HUES64 (cell line): ENCODE measurements at regions not wholly inside any gene's neighbourhood (a gene's known extent, or its start where the extent isn't known, plus 50 kb on each side); places are given as distances from the start of the nearest gene placed in this dataset.

Source experiments
- H3K27ac ChIP-seq: 2 replicates; pipeline ENCODE4 v1.7.0; 2013; ENCODE audit warnings: low read depth, low read length, inconsistent platforms
- H3K27me3 ChIP-seq: 2 replicates; pipeline ENCODE4 v1.6.1; 2013; ENCODE audit warnings: mild to moderate bottlenecking, low read length; ENCODE audit not compliant: insufficient read depth
- H3K36me3 ChIP-seq: 2 replicates; pipeline ENCODE4 v1.6.1; 2013; ENCODE audit warnings: mild to moderate bottlenecking, low read length; ENCODE audit not compliant: insufficient read depth
- H3K4me1 ChIP-seq: 2 replicates; pipeline ENCODE4 v1.6.1; 2013; ENCODE audit warnings: mild to moderate bottlenecking, low read length, moderate library complexity; ENCODE audit not compliant: insufficient read depth
- H3K4me3 ChIP-seq: 2 replicates; pipeline ENCODE4 v1.5.1; 2013; ENCODE audit warnings: mild to moderate bottlenecking, low read length, moderate library complexity
- H3K9ac ChIP-seq: 2 replicates; pipeline ENCODE4 v1.6.1; 2013; ENCODE audit warnings: mild to moderate bottlenecking, low read depth, low read length
- H3K9me3 ChIP-seq: 2 replicates; pipeline ENCODE4 v1.6.1; 2013; ENCODE audit warnings: low read depth, low read length; ENCODE audit not compliant: insufficient read depth
- WGBS: fragments of 150-250, 120-280 bp; methylation state at CpG from one replicate; pipeline ENCODE4 v1.1.7; 2013; ENCODE audit warnings: missing lambda C conversion rate; 5-methylcytosine and 5-hydroxymethylcytosine counted together

DNA sequence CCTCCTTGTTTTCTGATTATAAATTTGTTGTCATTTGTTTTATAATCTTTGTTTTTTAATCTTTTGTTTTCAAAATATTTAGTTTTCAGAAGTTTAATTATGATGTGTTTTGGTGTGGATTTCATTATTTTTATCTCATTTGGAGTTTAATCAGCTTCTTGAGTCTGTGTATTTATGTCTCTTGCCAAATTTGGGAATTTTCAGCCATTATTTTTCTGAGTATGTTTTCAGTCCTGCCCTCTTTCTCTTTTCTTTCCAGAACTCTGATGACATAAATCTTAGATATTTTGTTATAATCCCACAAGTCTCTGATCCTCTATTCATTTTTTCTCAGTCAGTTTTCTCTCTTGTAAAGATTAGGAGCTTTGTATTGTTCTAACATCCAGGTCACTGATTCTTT lies 89.8 kb downstream of the RHOU start:
- H3K36me3 ChIP-seq, result no peaks in the 10 kb centered on the region
- H3K27ac ChIP-seq, result no peak overlapping the region
- H3K9ac ChIP-seq, result no peak overlapping the region
- H3K4me3 ChIP-seq, result no peak overlapping the region
- no peaks in the 10 kb centered on the region for H3K9me3 ChIP-seq
- peaks cover 17% of the 10 kb centered on the region for H3K4me1 ChIP-seq
- H3K27me3 ChIP-seq, result no peaks in the 10 kb centered on the region

DNA sequence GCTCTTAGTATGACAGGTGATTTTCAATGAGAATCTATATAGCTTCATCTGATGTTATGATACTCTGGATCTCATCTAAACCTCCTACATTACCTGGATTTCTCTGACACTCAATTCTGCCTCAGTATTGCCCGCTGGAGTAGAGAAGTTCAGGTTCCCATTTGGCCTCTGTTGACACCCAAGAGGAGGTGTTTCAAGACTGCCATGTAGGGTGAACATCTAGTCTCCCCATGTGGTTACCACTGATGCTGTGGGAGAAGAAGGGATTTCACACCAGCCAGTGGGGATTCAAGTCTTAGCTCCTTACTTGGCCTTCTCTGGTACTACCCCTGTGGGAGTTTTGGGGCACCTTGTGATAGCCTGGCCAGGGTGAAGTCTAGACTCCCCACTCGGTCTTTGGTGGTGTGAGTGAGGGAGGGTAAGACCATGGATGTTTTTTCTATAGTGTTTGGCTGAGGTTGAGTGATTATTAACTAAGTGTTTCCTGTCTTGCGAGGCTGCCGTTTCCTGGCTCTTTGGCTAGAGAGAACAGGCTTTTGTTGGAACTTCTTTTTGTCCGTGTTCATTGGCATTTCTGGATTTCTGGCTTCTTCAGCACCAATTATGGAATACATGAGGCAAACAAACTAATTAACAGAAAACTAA lies 90.7 kb downstream of the RHOU start:
- H3K4me3 ChIP-seq, result no peak overlapping the region
- WGBS, result 96% methylated on average over 5 of the region's 5 CpGs
- peaks cover 21% of the 10 kb centered on the region for H3K4me1 ChIP-seq
- H3K36me3 ChIP-seq, result no peaks in the 10 kb centered on the region
- H3K27ac ChIP-seq, result no peak overlapping the region
- no peaks in the 10 kb centered on the region for H3K9me3 ChIP-seq
- no peak overlapping the region for H3K9ac ChIP-seq
- H3K27me3 ChIP-seq, result no peaks in the 10 kb centered on the region

- Histone ChIP-seq H3K9ac (no peak overlapping the region), H3K9me3 (no peaks in the 10 kb centered on the region), H3K27ac (no peak overlapping the region)
Observed at GRCh38 chr1:228827019-228827418, 91.7 kb downstream of the RHOU start.

GRCh38 chr1:228828151-228828550 lies 92.9 kb downstream of the RHOU start:
- Histone ChIP-seq H3K9me3 (no peaks in the 10 kb centered on the region), H3K4me3 (no peak overlapping the region), H3K36me3 (no peaks in the 10 kb centered on the region), H3K27ac (no peak overlapping the region), H3K27me3 (no peaks in the 10 kb centered on the region), H3K4me1 (peaks cover 21% of the 10 kb centered on the region), H3K9ac (no peak overlapping the region)

More at GRCh38 chr1:228827019-228827418, 91.7 kb downstream of the RHOU start:
- H3K27me3 ChIP-seq, result no peaks in the 10 kb centered on the region
- H3K4me3 ChIP-seq, result no peak overlapping the region
- H3K36me3 ChIP-seq, result no peaks in the 10 kb centered on the region
- peaks cover 21% of the 10 kb centered on the region for H3K4me1 ChIP-seq
- 52% methylated on average over 3 of the region's 3 CpGs for WGBS

DNA sequence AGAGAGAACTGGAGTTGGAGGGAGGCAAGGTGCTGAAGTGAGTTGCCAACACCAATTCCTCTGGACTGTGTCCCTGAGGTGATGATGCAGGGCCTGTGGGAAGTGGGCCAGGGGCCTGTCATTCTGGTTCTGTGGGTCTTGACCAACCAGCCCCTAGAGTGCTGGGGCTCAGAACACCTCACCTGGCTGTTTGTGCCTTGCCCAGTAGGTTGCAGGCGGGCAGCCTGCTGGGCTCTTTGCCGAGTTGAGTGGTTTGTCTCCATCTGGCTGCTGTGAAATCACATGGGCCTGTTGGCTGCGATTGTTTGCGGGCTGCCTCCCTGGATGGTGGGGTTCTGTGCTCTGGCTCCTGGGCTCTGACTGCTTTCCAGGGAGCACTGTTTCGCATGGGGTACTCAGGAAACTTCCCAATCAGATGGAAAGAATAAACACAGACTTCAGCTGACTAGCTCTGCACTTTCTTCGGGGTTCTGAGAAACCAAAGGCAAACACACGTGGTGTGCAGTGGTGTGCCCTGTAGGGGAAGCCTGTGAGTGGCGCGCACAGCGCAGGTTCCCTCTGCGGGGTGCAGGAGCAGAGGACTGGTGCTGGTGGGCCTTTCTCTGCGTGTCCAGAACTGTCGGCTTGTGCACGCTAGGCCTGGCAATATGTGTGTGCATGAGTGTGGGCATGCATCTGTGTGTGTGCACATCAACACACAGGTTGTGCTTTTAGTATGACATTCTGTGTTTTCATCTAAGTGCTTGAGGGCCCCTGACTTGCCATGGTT lies 95.1 kb downstream of the RHOU start:
- no peaks in the 10 kb centered on the region for H3K9me3 ChIP-seq
- H3K4me3 ChIP-seq, result no peak overlapping the region
- no peak overlapping the region for H3K9ac ChIP-seq
- H3K36me3 ChIP-seq, result no peaks in the 10 kb centered on the region
- H3K4me1 ChIP-seq, result peaks cover 21% of the 10 kb centered on the region
- WGBS, result 85% methylated on average over 14 of the region's 14 CpGs
- no peak overlapping the region for H3K27ac ChIP-seq
- H3K27me3 ChIP-seq, result no peaks in the 10 kb centered on the region

- H3K4me3 ChIP-seq, result no peak overlapping the region
- H3K9me3 ChIP-seq, result no peaks in the 10 kb centered on the region
- WGBS, result 92% methylated on average over 7 of the region's 7 CpGs
- H3K4me1 ChIP-seq, result peaks cover 21% of the 10 kb centered on the region
- H3K9ac ChIP-seq, result no peak overlapping the region
- H3K27me3 ChIP-seq, result no peaks in the 10 kb centered on the region
- H3K27ac ChIP-seq, result no peak overlapping the region
- no peaks in the 10 kb centered on the region for H3K36me3 ChIP-seq
Observed at GRCh38 chr1:228830954-228831481, 95.7 kb downstream of the RHOU start.

GRCh38 chr1:228833911-228834688 lies 98.8 kb downstream of the RHOU start:
- 76% methylated on average over 13 of the region's 13 CpGs for WGBS
- Histone ChIP-seq H3K4me3 (no peak overlapping the region), H3K4me1 (peaks cover 18% of the 10 kb centered on the region; the same call in 1 of the 2 replicates), H3K9ac (no peak overlapping the region), H3K27me3 (no peaks in the 10 kb centered on the region), H3K36me3 (no peaks in the 10 kb centered on the region), H3K9me3 (no peaks in the 10 kb centered on the region), H3K27ac (no peak overlapping the region)

GRCh38 chr1:228835456-228835855 lies 100.2 kb downstream of the RHOU start:
- no peak overlapping the region for H3K9ac ChIP-seq
- H3K27ac ChIP-seq, result no peak overlapping the region
- 94% methylated on average over 3 of the region's 5 CpGs for WGBS
- no peaks in the 10 kb centered on the region for H3K9me3 ChIP-seq
- H3K27me3 ChIP-seq, result no peaks in the 10 kb centered on the region
- no peak overlapping the region for H3K4me3 ChIP-seq
- no peaks in the 10 kb centered on the region for H3K36me3 ChIP-seq
- H3K4me1 ChIP-seq, result peaks cover 11% of the 10 kb centered on the region; the same call in 1 of the 2 replicates

DNA sequence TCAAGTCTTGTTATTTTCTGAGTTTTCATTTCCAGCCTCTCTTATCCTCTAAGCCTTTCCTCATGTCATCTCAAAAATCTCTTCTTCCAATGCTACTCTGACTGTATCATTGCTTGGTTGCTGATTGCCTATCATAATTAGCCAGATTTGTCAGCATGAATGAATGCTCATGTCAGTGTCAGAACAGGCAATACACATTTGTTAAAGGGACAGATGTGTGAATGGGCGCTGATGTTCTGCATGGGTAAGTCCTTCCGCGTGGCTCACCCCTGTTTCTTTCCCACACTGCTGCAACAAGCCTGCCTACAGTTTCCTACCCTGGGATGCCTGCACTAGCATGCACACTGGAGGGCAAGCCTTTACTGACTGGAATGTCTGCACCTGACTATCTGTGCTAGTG lies 100.6 kb downstream of the RHOU start:
- no peak overlapping the region for H3K4me3 ChIP-seq
- peaks cover 9% of the 10 kb centered on the region; the same call in 1 of the 2 replicates for H3K4me1 ChIP-seq
- 93% methylated on average over 3 of the region's 3 CpGs for WGBS

DNA sequence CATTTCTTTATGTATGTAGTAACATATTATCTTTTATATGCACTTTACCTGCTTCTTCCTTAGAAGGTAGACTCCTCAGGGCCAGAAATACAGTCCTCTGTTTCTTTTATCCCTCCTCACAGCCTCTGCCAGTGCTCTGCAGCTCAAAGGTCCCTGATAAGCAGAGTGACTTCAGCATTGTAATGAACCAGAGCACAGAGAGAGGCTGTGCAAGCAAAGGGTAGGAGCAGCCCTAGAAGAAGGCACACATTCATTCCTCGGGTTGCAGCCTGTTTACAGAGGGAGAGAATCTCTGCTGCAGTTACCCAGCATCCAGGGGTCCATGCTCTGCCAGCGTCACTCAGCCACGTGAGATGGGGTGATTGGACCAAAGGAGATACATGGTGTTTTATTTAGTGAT lies 101.1 kb downstream of the RHOU start:
- peaks cover 9% of the 10 kb centered on the region; the same call in 1 of the 2 replicates for H3K4me1 ChIP-seq
- H3K36me3 ChIP-seq, result no peaks in the 10 kb centered on the region
- no peak overlapping the region for H3K4me3 ChIP-seq
- no peaks in the 10 kb centered on the region for H3K27me3 ChIP-seq
- H3K9ac ChIP-seq, result no peak overlapping the region
- H3K9me3 ChIP-seq, result no peaks in the 10 kb centered on the region
- 85% methylated on average over 3 of the region's 3 CpGs for WGBS
- no peak overlapping the region for H3K27ac ChIP-seq

More for the DNA sequence above, 100.6 kb downstream of the RHOU start:
- H3K27ac ChIP-seq, result no peak overlapping the region
- no peaks in the 10 kb centered on the region for H3K9me3 ChIP-seq
- no peak overlapping the region for H3K9ac ChIP-seq
- H3K36me3 ChIP-seq, result no peaks in the 10 kb centered on the region
- H3K27me3 ChIP-seq, result no peaks in the 10 kb centered on the region

- H3K36me3 ChIP-seq, result no peaks in the 10 kb centered on the region
- H3K9me3 ChIP-seq, result no peaks in the 10 kb centered on the region
- no peak overlapping the region for H3K9ac ChIP-seq
- no peaks in the 10 kb centered on the region for H3K27me3 ChIP-seq
- peaks cover 9% of the 10 kb centered on the region; the same call in 1 of the 2 replicates for H3K4me1 ChIP-seq
- no peak overlapping the region for H3K4me3 ChIP-seq
- H3K27ac ChIP-seq, result no peak overlapping the region
- 96% methylated on average over 8 of the region's 8 CpGs for WGBS
Observed at GRCh38 chr1:228837032-228837431, 101.8 kb downstream of the RHOU start.
